Muscle layer of colon (tissue), 2 donors: ENCODE measurements at regions not wholly inside any gene's neighbourhood (a gene's known extent, or its start where the extent isn't known, plus 50 kb on each side); places are given as distances from the start of the nearest gene placed in this dataset.

Source experiments
- H3K27ac ChIP-seq: one replicate; pipeline ENCODE4 v1.7.0; 2013; ENCODE audit warnings: low read depth, mild to moderate bottlenecking, low read length, moderate library complexity
- H3K27me3 ChIP-seq, 2 donors: one replicate each; pipeline ENCODE4 v1.7.0; 2013; ENCODE audit warnings: low read length in 2 of 2, mild to moderate bottlenecking in 2 of 2; ENCODE audit not compliant: insufficient read depth in 2 of 2, control insufficient read depth in 1 of 2
- H3K36me3 ChIP-seq: one replicate; pipeline ENCODE4 v1.7.0; 2013; ENCODE audit warnings: mild to moderate bottlenecking, low read length; ENCODE audit not compliant: insufficient read depth
- H3K4me1 ChIP-seq: one replicate; pipeline ENCODE4 v1.7.0; 2013; ENCODE audit warnings: mild to moderate bottlenecking, low read length; ENCODE audit not compliant: insufficient read depth
- H3K4me3 ChIP-seq, 2 donors: one replicate each; pipeline ENCODE4 v1.7.0; 2013; ENCODE audit warnings: low read length in 2 of 2, low read depth in 1 of 2, mild to moderate bottlenecking in 1 of 2, moderate library complexity in 1 of 2
- H3K9ac ChIP-seq: one replicate; pipeline ENCODE4 v1.7.0; 2013; ENCODE audit warnings: low read length
- H3K9me3 ChIP-seq: one replicate; pipeline ENCODE4 v1.7.0; 2013; ENCODE audit warnings: mild to moderate bottlenecking, low read length
- donor health status: abdominal sarcoma.
- donor health status: Adenocarcinoma of cecum.

DNA sequence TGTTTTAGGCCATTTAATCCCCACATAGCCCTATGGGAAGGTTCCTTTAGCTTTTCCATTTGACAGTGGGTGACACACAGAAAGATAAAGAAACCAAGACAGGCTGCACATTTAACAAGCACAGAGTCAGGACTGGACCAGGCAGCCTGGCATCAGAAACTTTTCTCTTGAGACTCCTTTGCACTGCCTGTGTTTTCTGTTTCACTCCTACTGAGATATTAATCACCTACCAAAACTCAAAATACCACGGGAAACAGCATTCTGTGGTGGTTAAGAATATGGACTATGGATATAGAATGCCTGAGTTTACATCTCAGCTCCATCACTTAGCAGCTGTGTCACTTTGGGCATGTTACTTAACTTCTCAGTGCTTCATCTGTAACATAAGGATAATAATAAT is 73.3 kb downstream of the CTAGE1 start:
- Histone ChIP-seq H3K36me3 (no peaks in the 10 kb centered on the region), H3K27ac (no peak overlapping the region), H3K4me1 (peaks cover 12% of the 10 kb centered on the region), H3K4me3 (no peak overlapping the region), H3K9ac (no peak overlapping the region), H3K9me3 (no peaks in the 10 kb centered on the region), H3K27me3 (peaks cover 0 to 9% of the 10 kb centered on the region in 2 donors)

DNA sequence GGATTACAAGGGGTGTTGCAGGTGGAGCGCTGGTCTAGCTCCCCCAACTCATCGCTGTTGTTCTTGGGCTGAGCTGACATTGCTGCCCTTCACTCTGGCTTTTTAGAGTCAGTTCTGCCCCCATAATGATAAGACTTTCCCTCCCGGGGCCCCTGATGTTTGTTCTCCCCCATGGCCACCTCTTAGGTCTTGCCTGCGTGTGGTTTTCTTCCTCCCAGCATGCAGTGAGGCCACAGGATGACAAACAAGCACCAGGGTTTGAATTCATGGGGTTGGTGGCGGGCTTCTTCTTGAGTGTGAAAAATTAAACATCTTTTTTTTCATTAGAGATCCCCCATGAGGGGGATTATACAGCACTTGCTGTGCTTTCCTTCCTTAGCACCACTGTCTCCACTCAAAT is 74.1 kb downstream of the CTAGE1 start:
- H3K9me3 ChIP-seq, result no peaks in the 10 kb centered on the region
- peaks cover 6% of the 10 kb centered on the region for H3K4me1 ChIP-seq
- no peaks in the 10 kb centered on the region for H3K36me3 ChIP-seq
- no peak overlapping the region for H3K4me3 ChIP-seq
- H3K9ac ChIP-seq, result no peak overlapping the region
- no peak overlapping the region for H3K27ac ChIP-seq
- peaks cover 0 to under 1% of the 10 kb centered on the region in 2 donors for H3K27me3 ChIP-seq

DNA sequence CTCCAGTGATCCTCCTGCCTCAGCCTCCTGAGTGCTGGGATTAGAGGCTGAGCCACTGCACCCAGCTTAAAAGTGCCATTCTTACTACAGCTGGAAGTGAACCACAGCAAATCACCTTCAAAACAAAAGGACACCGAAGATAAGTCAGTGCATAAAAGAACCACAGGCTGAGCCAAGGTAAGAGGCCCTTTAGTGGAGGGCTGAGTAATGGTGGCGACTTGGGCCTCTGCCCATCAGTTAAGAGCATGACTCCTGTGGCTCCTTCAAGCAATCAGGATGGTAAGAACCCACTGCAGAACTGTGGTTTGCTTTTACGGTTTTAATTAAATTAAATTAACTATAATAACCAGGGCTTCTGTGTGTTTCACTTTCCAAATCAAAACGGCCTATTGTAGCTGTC is 75.1 kb downstream of the CTAGE1 start:
- H3K27me3 ChIP-seq, result no peaks in the 10 kb centered on the region
- H3K9ac ChIP-seq, result no peak overlapping the region
- no peak overlapping the region for H3K4me3 ChIP-seq
- H3K36me3 ChIP-seq, result no peaks in the 10 kb centered on the region
- no peak overlapping the region for H3K27ac ChIP-seq
- no peaks in the 10 kb centered on the region for H3K9me3 ChIP-seq
- H3K4me1 ChIP-seq, result no peaks in the 10 kb centered on the region

DNA sequence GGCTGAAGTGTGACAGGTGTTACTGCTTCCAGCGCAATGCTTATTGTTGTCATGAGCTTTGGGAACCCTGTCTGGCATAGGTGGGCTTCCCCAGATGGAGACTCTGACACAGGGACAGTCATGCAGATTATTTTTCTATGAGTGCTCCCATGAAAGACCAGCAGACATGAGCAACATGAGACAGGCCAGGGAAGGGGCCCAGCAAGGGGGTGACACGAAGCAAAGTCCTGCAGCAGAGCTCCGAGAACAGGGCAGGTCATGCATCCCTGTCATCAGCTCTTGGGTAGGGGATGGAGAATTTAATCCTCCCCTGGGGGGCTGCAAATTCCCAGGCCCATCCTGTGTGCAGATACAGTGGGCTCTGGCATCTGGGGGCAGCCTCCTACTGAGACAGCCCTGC is 77.4 kb downstream of the CTAGE1 start:
- H3K4me1 ChIP-seq, result no peaks in the 10 kb centered on the region
- no peak overlapping the region for H3K4me3 ChIP-seq
- H3K27ac ChIP-seq, result no peak overlapping the region
- no peak overlapping the region for H3K9ac ChIP-seq
- H3K36me3 ChIP-seq, result no peaks in the 10 kb centered on the region
- no peaks in the 10 kb centered on the region for H3K27me3 ChIP-seq
- no peaks in the 10 kb centered on the region for H3K9me3 ChIP-seq

DNA sequence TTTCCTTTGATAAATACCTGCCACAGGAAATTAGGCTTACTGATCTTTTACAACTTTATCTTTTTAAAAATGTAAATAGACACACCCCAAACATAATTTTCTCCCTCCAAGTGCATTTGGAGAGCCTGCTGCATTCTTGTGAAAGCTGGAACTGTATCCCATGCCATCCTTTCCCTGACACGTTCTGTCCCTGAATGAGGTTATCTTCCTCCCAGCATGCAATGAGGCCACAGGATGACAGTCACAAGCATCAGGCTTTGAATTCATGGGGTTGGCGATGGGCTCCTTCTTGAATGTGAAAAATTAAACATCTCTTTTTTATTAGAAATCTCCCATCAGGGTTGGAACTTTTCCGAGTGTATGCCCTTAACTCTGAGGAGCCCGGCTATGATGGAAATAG is 77.8 kb downstream of the CTAGE1 start:
- H3K27me3 ChIP-seq, result no peaks in the 10 kb centered on the region
- H3K27ac ChIP-seq, result no peak overlapping the region
- H3K9me3 ChIP-seq, result no peaks in the 10 kb centered on the region
- no peak overlapping the region for H3K9ac ChIP-seq
- H3K4me1 ChIP-seq, result no peaks in the 10 kb centered on the region
- no peaks in the 10 kb centered on the region for H3K36me3 ChIP-seq
- no peak overlapping the region for H3K4me3 ChIP-seq

DNA sequence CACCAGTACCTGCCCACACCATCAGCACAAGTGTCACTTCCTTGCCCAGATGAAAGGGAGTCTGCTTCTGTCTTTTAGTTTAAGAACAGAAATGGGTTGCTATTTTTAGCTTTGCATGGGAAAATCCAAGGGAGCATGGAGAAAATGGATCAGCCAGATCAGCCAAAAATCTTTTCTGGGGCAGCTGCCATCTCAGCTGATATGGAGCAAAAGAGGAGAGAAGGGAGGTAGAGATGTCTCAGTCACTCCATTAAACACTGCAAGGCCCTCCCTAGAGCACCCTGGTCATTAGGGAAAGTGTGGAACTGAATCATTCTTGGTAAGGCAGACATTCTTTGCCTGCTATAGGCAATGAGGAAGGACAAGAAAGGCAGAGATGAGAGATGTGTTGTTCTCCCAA is 79.9 kb downstream of the CTAGE1 start:
- H3K36me3 ChIP-seq, result no peaks in the 10 kb centered on the region
- no peaks in the 10 kb centered on the region for H3K4me1 ChIP-seq
- H3K27ac ChIP-seq, result no peak overlapping the region
- no peak overlapping the region for H3K4me3 ChIP-seq
- no peak overlapping the region for H3K9ac ChIP-seq
- no peaks in the 10 kb centered on the region for H3K9me3 ChIP-seq
- no peaks in the 10 kb centered on the region for H3K27me3 ChIP-seq

DNA sequence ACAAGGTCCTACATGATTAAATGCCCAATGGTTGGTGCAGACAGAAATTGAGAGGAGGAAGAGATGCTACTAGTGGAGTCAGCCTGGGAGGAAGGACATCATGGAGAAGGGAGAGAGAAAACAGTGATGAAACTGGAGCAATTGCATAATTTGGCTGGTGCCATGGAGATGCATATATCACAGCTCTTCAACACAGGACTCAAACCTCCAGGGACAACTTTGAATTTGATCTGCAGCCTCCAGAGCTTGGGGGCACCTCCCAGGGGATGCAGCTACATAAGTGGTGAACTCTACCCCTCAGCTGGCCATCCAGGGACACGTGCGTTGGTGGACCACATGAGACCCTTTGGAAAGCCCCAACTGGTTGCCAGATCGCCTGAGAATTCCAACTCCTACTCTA is 80.4 kb downstream of the CTAGE1 start:
- Histone ChIP-seq H3K36me3 (no peaks in the 10 kb centered on the region), H3K9ac (no peak overlapping the region), H3K27me3 (no peaks in the 10 kb centered on the region), H3K27ac (no peak overlapping the region), H3K9me3 (no peaks in the 10 kb centered on the region), H3K4me1 (no peaks in the 10 kb centered on the region), H3K4me3 (no peak overlapping the region)

DNA sequence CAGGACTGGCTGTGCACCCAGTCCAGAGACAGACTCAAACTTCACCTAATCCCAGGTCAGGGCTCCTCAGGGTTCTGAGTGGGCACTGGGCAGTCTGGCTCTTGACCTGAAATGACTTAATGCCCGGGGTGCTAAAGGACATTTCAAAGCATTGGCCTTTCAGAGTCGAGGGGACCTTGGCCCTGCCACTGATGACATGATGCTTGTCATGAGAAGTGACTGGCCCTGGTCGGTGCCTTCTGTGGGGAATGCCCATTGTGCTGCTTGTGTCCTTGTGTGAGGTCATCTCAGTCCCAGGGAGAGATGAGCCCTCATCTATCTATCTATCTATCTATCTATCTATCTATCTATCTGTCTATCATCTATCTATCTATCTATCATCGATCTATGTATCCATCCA is 81.3 kb downstream of the CTAGE1 start:
- H3K4me3 ChIP-seq, result no peak overlapping the region
- no peak overlapping the region for H3K9ac ChIP-seq

DNA sequence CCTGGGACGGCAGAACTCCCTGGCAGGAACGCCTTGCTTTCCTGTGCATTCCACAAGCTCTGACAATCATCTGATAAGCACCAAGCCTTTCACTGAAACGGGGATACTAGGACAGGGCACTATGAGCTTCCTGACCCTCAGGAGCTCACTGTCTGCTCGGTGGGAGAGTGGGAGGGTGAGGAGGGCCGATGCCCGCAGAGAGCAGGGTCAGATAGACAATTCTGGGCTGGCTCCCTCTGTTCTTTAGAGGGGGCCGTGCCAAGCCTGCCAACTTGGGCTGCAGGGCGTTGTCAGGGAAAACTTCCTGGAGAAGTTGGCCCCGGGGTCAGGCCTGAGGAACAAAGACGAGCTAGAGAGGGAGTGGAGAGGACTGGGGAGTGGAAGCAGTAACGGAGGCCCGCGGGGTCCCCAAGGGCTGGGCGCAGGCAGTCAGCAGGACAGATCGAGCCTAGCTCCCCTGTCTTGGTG is 82.0 kb downstream of the CTAGE1 start:
- H3K9ac ChIP-seq, result no peak overlapping the region
- no peaks in the 10 kb centered on the region for H3K27me3 ChIP-seq
- H3K4me1 ChIP-seq, result no peaks in the 10 kb centered on the region
- no peak overlapping the region for H3K4me3 ChIP-seq
- H3K36me3 ChIP-seq, result no peaks in the 10 kb centered on the region
- no peak overlapping the region for H3K27ac ChIP-seq
- no peaks in the 10 kb centered on the region for H3K9me3 ChIP-seq

More for the DNA sequence above, 81.3 kb downstream of the CTAGE1 start:
- Histone ChIP-seq H3K9me3 (no peaks in the 10 kb centered on the region), H3K27me3 (no peaks in the 10 kb centered on the region), H3K4me1 (no peaks in the 10 kb centered on the region), H3K27ac (no peak overlapping the region), H3K36me3 (no peaks in the 10 kb centered on the region)

DNA sequence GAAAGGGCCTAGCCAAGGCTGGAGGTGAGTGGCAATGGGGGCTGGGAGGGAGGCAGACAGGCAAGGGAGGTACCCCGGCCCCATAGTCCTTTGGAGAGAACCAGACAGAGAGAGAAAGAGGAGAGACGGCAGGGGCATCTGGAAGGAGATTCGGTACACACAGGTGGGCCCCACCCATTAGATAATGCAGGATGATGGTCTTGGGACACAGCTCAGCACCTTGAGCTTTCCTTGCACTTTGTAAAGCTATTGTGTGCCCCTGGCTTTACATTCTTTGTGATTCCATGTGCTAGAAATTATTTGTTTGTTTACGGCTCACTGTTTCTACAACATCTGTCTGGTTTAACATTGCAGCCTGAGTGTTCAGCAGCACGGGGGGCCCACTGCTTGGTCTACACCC is 83.1 kb downstream of the CTAGE1 start:
- no peak overlapping the region for H3K4me3 ChIP-seq
- no peaks in the 10 kb centered on the region for H3K9me3 ChIP-seq

DNA sequence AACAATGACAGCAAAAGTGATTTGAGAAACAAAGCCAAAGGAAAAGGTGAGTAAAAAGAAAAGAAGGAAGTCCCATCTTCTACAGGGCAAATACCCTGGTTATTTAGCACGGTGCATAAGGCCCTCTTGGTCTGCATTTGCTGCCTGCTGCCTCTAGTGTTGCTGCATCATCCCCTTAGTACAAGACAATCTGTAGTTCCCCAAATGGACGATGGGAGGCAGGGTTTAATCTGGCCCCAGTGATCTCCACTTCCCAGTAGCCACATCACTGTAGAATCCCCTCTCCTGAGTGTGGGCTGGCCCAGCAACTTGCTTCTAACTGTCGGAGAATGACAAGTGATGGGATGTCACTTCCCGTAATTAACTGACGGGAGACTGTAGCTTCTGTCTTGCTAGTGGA is 85.1 kb downstream of the CTAGE1 start:
- no peak overlapping the region for H3K4me3 ChIP-seq
- H3K27ac ChIP-seq, result no peak overlapping the region
- no peaks in the 10 kb centered on the region for H3K4me1 ChIP-seq
- no peaks in the 10 kb centered on the region for H3K27me3 ChIP-seq
- H3K9me3 ChIP-seq, result no peaks in the 10 kb centered on the region
- no peak overlapping the region for H3K9ac ChIP-seq
- H3K36me3 ChIP-seq, result no peaks in the 10 kb centered on the region

More for the DNA sequence above, 83.1 kb downstream of the CTAGE1 start:
- Histone ChIP-seq H3K9ac (no peak overlapping the region), H3K36me3 (no peaks in the 10 kb centered on the region), H3K4me1 (no peaks in the 10 kb centered on the region), H3K27me3 (no peaks in the 10 kb centered on the region), H3K27ac (no peak overlapping the region)

DNA sequence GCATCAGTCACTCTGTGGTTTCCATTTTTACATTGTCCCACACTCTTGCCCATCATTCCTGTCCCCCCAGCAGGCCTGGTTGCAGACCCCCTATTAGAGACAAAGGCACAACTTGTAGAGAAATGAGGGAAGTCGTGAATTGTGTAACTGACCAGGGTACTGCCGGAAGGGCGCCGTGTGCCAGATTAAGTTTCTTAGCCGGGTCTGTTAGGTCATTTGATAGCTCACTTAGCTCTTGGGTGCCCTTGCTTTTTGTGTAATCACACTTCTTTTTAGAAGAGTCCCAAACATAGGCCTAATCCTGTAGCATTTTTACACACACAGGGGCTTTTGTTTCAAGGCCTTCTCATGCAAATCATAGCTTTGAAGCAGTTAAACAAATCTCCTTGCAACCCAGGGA is 87.2 kb downstream of the CTAGE1 start:
- no peaks in the 10 kb centered on the region for H3K27me3 ChIP-seq
- H3K9ac ChIP-seq, result no peak overlapping the region
- no peak overlapping the region for H3K4me3 ChIP-seq
- no peaks in the 10 kb centered on the region for H3K36me3 ChIP-seq
- H3K27ac ChIP-seq, result no peak overlapping the region
- H3K9me3 ChIP-seq, result no peaks in the 10 kb centered on the region
- H3K4me1 ChIP-seq, result no peaks in the 10 kb centered on the region
